ENCODE measurements at regions not wholly inside any gene's neighbourhood (a gene's known extent, or its start where the extent isn't known, plus 50 kb on each side); places are given as distances from the start of the nearest gene placed in this dataset.

GRCh38 chr11:80668039-80668438 lies 1227.2 kb upstream of the TENM4 start:
- no peak for TF ChIP-seq CTCF (CRISPR knock-in tag; IDR thresholded peaks at IDR 0.05)
- no peak for TF ChIP-seq RAD21 (CRISPR knock-in tag; IDR thresholded peaks at IDR 0.05)
- no peak for TF ChIP-seq ZNF572 (CRISPR knock-in tag; IDR thresholded peaks at IDR 0.05)
- no peak for TF ChIP-seq JUND (CRISPR knock-in tag; IDR thresholded peaks at IDR 0.05)
- TF ChIP-seq, protein P1, sequence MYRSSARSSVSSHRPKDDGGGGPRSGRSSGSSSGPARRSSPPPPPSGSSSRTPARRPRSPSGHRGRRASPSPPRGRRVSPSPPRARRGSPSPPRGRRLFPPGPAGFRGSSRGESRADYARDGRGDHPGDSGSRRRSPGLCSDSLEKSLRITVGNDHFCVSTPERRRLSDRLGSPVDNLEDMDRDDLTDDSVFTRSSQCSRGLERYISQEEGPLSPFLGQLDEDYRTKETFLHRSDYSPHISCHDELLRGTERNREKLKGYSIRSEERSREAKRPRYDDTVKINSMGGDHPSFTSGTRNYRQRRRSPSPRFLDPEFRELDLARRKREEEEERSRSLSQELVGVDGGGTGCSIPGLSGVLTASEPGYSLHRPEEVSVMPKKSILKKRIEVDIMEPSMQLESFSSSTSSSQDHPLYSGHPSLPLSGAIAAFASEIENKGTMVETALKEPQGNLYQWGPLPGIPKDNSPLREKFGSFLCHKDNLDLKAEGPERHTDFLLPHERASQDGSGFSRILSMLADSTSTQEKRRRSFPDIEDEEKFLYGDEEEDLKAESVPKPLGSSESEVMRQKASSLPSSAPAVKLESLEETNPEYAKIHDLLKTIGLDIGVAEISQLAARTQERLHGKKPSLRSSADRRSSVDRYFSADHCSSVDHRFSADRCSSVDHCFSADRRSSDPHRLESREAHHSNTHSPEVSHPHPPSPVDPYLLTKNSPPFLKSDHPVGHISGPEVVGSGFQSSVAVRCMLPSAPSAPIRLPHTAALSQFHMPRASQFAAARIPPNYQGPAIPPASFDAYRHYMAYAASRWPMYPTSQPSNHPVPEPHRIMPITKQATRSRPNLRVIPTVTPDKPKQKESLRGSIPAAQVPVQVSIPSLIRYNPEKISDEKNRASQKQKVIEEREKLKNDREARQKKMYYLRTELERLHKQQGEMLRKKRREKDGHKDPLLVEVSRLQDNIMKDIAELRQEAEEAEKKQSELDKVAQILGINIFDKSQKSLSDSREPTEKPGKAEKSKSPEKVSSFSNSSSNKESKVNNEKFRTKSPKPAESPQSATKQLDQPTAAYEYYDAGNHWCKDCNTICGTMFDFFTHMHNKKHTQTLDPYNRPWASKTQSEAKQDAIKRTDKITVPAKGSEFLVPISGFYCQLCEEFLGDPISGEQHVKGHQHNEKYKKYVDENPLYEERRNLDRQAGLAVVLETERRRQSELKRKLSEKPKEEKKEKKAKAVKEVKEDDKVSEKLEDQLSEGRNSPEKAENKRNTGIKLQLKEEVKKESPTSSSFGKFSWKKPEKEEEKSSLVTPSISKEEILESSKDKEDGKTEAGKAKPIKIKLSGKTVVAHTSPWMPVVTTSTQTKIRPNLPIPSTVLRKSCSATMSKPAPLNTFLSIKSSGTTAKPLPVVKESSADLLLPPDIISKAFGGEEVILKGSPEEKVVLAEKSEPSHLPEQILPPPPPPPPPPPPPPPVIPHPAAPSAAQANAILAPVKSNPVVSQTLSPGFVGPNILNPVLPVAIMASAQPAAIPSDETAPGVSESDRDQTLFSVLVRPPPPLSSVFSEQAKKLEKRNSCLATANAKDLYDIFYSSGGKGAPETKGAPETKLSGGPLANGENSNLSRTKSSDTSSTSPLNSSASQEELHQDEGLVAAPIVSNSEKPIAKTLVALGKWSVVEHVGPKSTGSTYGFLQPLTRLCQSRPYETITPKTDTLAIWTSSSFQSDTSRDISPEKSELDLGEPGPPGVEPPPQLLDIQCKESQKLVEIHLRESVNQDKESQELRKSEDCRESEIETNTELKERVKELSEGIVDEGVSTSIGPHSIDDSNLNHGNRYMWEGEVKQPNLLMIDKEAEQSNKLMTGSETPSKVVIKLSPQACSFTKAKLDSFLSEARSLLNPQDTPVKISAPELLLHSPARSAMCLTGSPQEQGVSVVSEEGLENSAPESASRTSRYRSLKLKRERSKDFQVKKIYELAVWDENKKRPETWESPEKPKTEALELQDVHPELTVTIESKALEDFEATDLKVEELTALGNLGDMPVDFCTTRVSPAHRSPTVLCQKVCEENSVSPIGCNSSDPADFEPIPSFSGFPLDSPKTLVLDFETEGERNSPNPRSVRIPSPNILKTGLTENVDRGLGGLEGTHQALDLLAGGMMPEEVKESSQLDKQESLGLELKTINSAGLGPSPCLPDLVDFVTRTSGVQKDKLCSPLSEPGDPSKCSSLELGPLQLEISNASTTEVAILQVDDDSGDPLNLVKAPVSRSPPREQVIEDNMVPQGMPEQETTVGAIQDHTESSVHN (CRISPR knock-in tag; IDR thresholded peaks at IDR 0.05): no peak
- no peak for TF ChIP-seq BHLHE40 (IDR thresholded peaks at IDR 0.05; ENCODE audit: low read length)
- no peak for TF ChIP-seq REST (IDR thresholded peaks at IDR 0.05; ENCODE audit: borderline replicate concordance in 1 of 2, low read depth in 1 of 2, low read length in 2 of 2)
- no peak for TF ChIP-seq ZNF547 (CRISPR knock-in tag; IDR thresholded peaks at IDR 0.05)
